ENCODE measurements at regions not wholly inside any gene's neighbourhood (a gene's known extent, or its start where the extent isn't known, plus 50 kb on each side); places are given as distances from the start of the nearest gene placed in this dataset.

DNA sequence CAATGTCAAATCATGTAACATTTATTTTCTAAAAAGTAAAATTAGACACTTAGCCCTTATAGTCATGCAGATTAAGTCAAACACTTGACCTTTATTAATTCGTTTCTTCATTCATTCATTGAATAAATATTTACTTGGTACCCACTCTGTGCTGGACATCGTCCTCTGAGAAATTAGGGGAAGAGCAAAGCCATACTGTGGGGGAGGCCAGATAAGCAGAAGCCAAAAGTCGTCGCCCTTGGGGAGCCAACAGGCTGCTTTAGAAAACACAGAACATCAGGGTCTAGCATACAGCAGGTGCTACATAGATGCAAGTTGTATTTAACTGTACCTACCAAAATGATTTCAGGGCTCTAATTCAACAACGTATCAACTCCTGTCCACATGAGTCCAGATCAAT, 66.1 kb upstream of the PROX1 start:
- TF ChIP-seq TAF1 (IDR thresholded peaks at IDR 0.05; ENCODE audit: low read depth) (no peak), ZBTB7A (IDR thresholded peaks at IDR 0.05; ENCODE audit: low read depth) (no peak), RAD21 (IDR thresholded peaks at IDR 0.05; ENCODE audit: low read depth) (no peak), EP300 (IDR thresholded peaks at IDR 0.05; ENCODE audit: borderline replicate concordance) (no peak), YY1 (IDR thresholded peaks at IDR 0.05; ENCODE audit: low read depth) (no peak)
- TF ChIP-seq, protein P1, sequence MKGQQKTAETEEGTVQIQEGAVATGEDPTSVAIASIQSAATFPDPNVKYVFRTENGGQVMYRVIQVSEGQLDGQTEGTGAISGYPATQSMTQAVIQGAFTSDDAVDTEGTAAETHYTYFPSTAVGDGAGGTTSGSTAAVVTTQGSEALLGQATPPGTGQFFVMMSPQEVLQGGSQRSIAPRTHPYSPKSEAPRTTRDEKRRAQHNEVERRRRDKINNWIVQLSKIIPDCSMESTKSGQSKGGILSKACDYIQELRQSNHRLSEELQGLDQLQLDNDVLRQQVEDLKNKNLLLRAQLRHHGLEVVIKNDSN (IDR thresholded peaks at IDR 0.05), result no peak
- TF ChIP-seq, protein P2, sequence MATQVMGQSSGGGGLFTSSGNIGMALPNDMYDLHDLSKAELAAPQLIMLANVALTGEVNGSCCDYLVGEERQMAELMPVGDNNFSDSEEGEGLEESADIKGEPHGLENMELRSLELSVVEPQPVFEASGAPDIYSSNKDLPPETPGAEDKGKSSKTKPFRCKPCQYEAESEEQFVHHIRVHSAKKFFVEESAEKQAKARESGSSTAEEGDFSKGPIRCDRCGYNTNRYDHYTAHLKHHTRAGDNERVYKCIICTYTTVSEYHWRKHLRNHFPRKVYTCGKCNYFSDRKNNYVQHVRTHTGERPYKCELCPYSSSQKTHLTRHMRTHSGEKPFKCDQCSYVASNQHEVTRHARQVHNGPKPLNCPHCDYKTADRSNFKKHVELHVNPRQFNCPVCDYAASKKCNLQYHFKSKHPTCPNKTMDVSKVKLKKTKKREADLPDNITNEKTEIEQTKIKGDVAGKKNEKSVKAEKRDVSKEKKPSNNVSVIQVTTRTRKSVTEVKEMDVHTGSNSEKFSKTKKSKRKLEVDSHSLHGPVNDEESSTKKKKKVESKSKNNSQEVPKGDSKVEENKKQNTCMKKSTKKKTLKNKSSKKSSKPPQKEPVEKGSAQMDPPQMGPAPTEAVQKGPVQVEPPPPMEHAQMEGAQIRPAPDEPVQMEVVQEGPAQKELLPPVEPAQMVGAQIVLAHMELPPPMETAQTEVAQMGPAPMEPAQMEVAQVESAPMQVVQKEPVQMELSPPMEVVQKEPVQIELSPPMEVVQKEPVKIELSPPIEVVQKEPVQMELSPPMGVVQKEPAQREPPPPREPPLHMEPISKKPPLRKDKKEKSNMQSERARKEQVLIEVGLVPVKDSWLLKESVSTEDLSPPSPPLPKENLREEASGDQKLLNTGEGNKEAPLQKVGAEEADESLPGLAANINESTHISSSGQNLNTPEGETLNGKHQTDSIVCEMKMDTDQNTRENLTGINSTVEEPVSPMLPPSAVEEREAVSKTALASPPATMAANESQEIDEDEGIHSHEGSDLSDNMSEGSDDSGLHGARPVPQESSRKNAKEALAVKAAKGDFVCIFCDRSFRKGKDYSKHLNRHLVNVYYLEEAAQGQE (IDR thresholded peaks at IDR 0.05; ENCODE audit: low read depth), result no peak

Measured in Ishikawa (cell line).